ENCODE measurements at regions not wholly inside any gene's neighbourhood (a gene's known extent, or its start where the extent isn't known, plus 50 kb on each side); places are given as distances from the start of the nearest gene placed in this dataset.

DNA sequence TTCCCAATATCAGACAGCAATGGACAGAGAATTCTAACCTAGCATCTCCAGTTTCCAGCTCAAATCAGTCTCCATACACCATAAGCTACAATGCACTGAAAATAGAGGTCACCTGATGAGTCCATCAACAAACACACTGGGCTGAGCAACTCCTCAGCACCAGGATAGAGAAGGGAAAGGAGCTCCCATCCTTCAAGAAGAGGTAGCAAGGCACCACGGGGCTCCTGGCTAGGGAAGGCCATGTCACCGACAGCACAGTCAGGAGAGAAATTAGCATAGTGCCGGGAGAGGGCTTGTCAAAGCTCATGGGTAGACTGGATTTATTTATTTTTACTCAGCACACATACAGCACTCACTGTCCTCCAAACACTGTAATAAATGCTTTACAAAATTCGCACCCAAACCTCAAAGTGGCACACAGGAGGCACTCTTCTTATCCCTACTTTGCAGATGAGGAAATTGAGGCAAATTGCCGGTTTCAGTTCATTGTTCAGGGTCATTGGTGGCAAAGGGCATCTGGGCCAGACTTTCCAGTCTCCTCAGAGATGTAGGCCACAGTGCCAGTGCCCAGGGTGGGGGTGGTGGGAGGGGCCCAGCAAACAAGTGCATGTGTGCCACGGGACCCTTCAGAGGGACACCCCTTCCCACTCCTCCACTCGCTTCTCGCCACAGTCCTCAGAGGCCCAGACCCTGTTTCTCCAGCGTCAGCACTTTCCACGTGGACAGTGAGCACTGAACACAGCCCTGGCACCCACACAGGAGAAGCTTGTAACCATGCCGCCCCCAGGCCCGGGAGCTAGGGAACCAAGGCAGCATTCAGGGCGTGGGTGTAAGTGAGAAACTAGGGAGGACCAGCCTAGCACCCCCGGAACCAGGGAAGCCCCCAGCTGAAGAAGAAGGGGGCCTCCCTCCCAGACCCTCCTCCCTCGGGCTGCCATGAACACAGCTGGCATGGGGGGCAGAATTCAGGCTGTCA lies 1417.4 kb downstream of the TBC1D22A start:
- 70% methylated on average over 14 to 15 of the region's 15 CpGs for WGBS, 2 donors
- Histone ChIP-seq H3K27me3 (no peaks in the 10 kb centered on the region), H3K4me1 (no peaks in the 10 kb centered on the region), H3K9me3 (no peaks in the 10 kb centered on the region), H3K36me3 (no peaks in the 10 kb centered on the region), H3K4me3 (no peak overlapping the region), H3K27ac (peak overlapping the region in 1 of 4 donors; percentile 62)
- no peak for DNase-seq (ENCODE audit: low spot score in 2 of 2)
- TF ChIP-seq POLR2A (IDR thresholded peaks at IDR 0.05) (no peak), EP300 (IDR thresholded peaks at IDR 0.05) (no peak), CTCF (IDR thresholded peaks at IDR 0.05) (no peak)

DNA sequence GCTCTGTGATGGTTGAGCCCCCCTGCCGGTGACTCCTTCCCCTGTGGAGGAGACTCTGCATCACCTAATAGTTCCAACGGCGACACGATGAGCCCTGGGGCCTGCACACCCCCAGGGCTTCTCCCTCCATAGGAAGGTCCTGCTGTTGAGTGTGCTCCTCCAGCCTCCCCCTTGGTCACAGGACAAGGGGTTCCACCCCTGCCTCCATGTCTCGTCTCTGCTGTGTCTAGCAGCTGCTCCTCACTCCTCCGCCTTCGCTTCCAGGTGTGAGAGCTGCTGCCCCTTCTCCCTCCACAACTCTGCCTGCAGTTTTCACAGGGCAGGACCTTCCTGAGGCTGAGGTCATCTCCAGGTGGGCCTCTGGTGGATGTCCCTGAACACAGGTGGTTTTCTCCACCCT lies 1416.1 kb downstream of the TBC1D22A start:
- TF ChIP-seq CTCF (IDR thresholded peaks at IDR 0.05): no peak
- TF ChIP-seq POLR2A (IDR thresholded peaks at IDR 0.05): no peak
- TF ChIP-seq EP300 (IDR thresholded peaks at IDR 0.05): no peak
- DNase-seq (ENCODE audit: low spot score in 2 of 2): no peak
- WGBS, 2 donors: 98% methylated on average over 7 of the region's 7 CpGs
- Histone ChIP-seq H3K4me3 (no peak overlapping the region), H3K27me3 (no peaks in the 10 kb centered on the region), H3K36me3 (no peaks in the 10 kb centered on the region), H3K9me3 (no peaks in the 10 kb centered on the region), H3K27ac (no peak overlapping the region), H3K4me1 (no peaks in the 10 kb centered on the region)

DNA sequence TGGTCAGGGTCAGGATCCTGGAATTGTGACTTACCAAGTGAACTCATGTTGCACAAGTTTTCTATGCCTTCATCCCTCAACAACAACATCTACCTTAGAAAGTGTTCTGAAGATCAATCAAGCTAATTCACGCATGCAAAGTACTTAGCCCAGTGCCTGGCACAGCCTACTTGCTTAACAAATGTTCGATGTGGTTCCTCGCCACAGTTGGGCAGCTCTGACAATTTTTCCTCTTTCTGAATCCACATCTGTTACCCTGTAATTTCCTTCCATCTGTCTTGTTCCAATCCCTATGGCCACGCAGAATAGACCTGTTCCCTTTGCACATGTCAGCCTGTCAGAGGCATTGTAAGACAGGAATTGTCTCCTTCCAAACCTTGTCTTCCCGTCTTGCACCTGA lies 1415.2 kb downstream of the TBC1D22A start:
- no peaks in the 10 kb centered on the region for H3K9me3 ChIP-seq
- H3K27me3 ChIP-seq: no peaks in the 10 kb centered on the region
- no peaks in the 10 kb centered on the region for H3K4me1 ChIP-seq
- DNase-seq (ENCODE audit: low spot score in 2 of 2): no peak
- TF ChIP-seq POLR2A (IDR thresholded peaks at IDR 0.05) (no peak), EP300 (IDR thresholded peaks at IDR 0.05) (no peak), CTCF (IDR thresholded peaks at IDR 0.05) (no peak)
- WGBS, 2 donors: 87 to 90% methylated on average over 5 of the region's 5 CpGs
- no peaks in the 10 kb centered on the region for H3K36me3 ChIP-seq
- no peak overlapping the region for H3K27ac ChIP-seq
- H3K4me3 ChIP-seq: no peak overlapping the region

DNA sequence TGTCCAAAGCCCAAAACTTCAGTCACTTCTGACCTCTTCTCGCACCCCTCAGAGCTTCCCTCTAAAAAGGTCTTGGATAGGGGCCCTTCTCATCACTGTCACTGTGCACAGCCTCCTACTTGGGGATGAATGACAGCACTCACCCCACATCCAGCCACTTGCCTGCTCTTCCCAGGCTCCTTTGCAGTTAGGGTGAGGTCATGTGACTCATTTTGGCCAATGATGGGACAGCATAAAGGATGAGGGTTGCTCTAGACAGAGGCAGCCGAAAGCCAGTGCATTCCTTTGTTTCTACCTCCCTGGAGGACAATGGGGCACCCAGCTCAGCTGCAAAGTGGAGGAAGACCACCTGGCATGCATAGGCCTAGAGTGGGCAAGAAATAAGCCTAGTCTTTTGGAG lies 1413.3 kb downstream of the TBC1D22A start:
- 77 to 92% methylated on average over 2 of the region's 2 CpGs for WGBS, 2 donors
- Histone ChIP-seq H3K27me3 (no peaks in the 10 kb centered on the region), H3K4me3 (no peak overlapping the region), H3K9me3 (no peaks in the 10 kb centered on the region), H3K27ac (no peak overlapping the region), H3K36me3 (no peaks in the 10 kb centered on the region), H3K4me1 (no peaks in the 10 kb centered on the region)
- TF ChIP-seq CTCF (IDR thresholded peaks at IDR 0.05) (no peak), POLR2A (IDR thresholded peaks at IDR 0.05) (no peak), EP300 (IDR thresholded peaks at IDR 0.05) (no peak)
- no peak for DNase-seq (ENCODE audit: low spot score in 2 of 2)

DNA sequence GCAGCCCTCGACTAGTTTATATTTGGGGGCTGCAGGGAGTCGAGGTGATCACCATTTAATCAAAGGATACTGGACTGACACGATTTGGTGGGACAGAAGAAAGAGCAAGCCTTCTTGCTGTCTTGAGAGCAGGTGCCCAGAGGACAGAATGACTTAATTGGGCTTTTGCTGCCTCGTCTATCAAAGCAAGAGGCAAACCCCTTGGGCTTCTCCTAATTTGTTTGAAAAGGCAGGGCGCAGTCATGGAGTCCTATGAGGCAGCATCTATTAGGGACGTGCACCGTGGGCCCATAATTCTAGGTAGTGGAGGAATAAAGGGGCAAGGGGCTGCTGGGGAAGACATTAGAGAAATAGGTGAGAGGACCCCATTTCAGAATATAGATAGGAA lies 1411.3 kb downstream of the TBC1D22A start:
- 70 to 72% methylated on average over 7 of the region's 7 CpGs for WGBS, 2 donors
- no peaks in the 10 kb centered on the region for H3K9me3 ChIP-seq
- no peak for DNase-seq (ENCODE audit: low spot score in 2 of 2)
- H3K27ac ChIP-seq: no peak overlapping the region
- H3K27me3 ChIP-seq: no peaks in the 10 kb centered on the region
- no peak overlapping the region for H3K4me3 ChIP-seq
- H3K36me3 ChIP-seq: no peaks in the 10 kb centered on the region
- no peaks in the 10 kb centered on the region for H3K4me1 ChIP-seq
- TF ChIP-seq CTCF (IDR thresholded peaks at IDR 0.05) (no peak), POLR2A (IDR thresholded peaks at IDR 0.05) (no peak), EP300 (IDR thresholded peaks at IDR 0.05) (no peak)

All from tibial nerve (tissue), 4 donors.